K562 (cell line): ENCODE measurements at regions not wholly inside any gene's neighbourhood (a gene's known extent, or its start where the extent isn't known, plus 50 kb on each side); places are given as distances from the start of the nearest gene placed in this dataset.

Experiments used
- BHLHE40 ChIP-seq: IDR thresholded peaks from 2 replicates; pipeline ENCODE4 v1.6.1; 2011; ENCODE audit warnings: low read length, improper control_type of control experiment
- CTCF ChIP-seq, 3 experiments: IDR thresholded peaks in 2 of 3; conservative IDR thresholded peaks in 1 of 3; 2 replicates each; pipeline ENCODE4 v1.5.1; 2011 to 2012; ENCODE audit warnings: low read length in 3 of 3, mild to moderate bottlenecking in 3 of 3, control low read depth in 2 of 3, improper control_type of control experiment in 1 of 3, inconsistent platforms in 1 of 3, low read depth in 1 of 3, mixed read lengths in 1 of 3, moderate library complexity in 1 of 3; ENCODE audit not compliant: insufficient read depth in 2 of 3
- EZH2 ChIP-seq: IDR thresholded peaks from 2 replicates; pipeline ENCODE4 v1.6.1; 2012; ENCODE audit warnings: low read depth, mild to moderate bottlenecking, inconsistent platforms, low read length, borderline replicate concordance
- HDAC6 ChIP-seq: IDR thresholded peaks from 2 replicates; pipeline ENCODE4 v1.6.1; 2012; ENCODE audit warnings: low read depth, mild to moderate bottlenecking, control low read depth, inconsistent platforms, low read length, moderate library complexity
- SMARCC2 ChIP-seq: fragments of 450-650 bp; IDR thresholded peaks from 2 replicates; pipeline ENCODE4 v1.6.1; 2017; ENCODE audit warnings: antibody characterized with exemption, moderate library complexity, mild to moderate bottlenecking, low read depth
- TARDBP ChIP-seq: fragments of 450-650 bp; IDR thresholded peaks from 2 replicates; pipeline ENCODE4 v1.6.1; 2016

- TF ChIP-seq CTCF (IDR thresholded peaks at IDR 0.05 in 2 of 3, conservative IDR thresholded peaks at IDR 0.05 in 1 of 3; ENCODE audit: insufficient read depth in 2 of 3, low read depth in 1 of 3, low read length in 3 of 3) (no peak), BHLHE40 (no peak), EZH2 (no peak), SMARCC2 (no peak), HDAC6 (no peak), TARDBP (no peak)
These were observed 108.2 kb upstream of the PTPRM start for GRCh38 chr18:7458884-7459283.
